RWPE2 (cell line): ENCODE measurements at regions not wholly inside any gene's neighbourhood (a gene's known extent, or its start where the extent isn't known, plus 50 kb on each side); places are given as distances from the start of the nearest gene placed in this dataset.

ENCODE experiments used
- ATAC-seq: fragments of 200-7000 bp; cut with Tn5 transposase; 3 replicates; pipeline ENCODE4 v1.9.1; 2021; ENCODE audit warnings: low read depth
- DNase-seq: peaks from one replicate; pipeline ENCODE4 v3.0.0-alpha.2; 2020; ENCODE audit warnings: low spot score
- H3K27ac ChIP-seq: fragments of 450-650 bp; 2 replicates; pipeline ENCODE4 v1.5.1; 2017; ENCODE audit warnings: mild to moderate bottlenecking; ENCODE audit not compliant: poor library complexity, severe bottlenecking
- H3K27me3 ChIP-seq: fragments of 250-450 bp; sonication (Bioruptor Pico); 2 replicates; pipeline ENCODE4 v1.5.1; 2021; ENCODE audit warnings: mild to moderate bottlenecking, moderate library complexity; ENCODE audit not compliant: insufficient read depth, poor library complexity, severe bottlenecking
- H3K36me3 ChIP-seq: fragments of 250-450 bp; sonication (Bioruptor Pico); 2 replicates; pipeline ENCODE4 v1.5.1; 2020; ENCODE audit warnings: low read depth, mild to moderate bottlenecking, moderate library complexity
- H3K4me1 ChIP-seq: fragments of 250-450 bp; sonication (Bioruptor Pico); 2 replicates; pipeline ENCODE4 v1.5.1; 2021; ENCODE audit warnings: mild to moderate bottlenecking, moderate library complexity; ENCODE audit not compliant: insufficient read depth, poor library complexity, severe bottlenecking
- H3K4me3 ChIP-seq: fragments of 250-450 bp; sonication (Bioruptor Pico); 2 replicates; pipeline ENCODE4 v1.5.1; 2021; ENCODE audit warnings: mild to moderate bottlenecking, moderate library complexity; ENCODE audit not compliant: severe bottlenecking
- H3K9me3 ChIP-seq: fragments of 250-450 bp; sonication (Bioruptor Pico); 2 replicates; pipeline ENCODE4 v1.5.1; 2021; ENCODE audit warnings: mild to moderate bottlenecking, moderate library complexity; ENCODE audit not compliant: severe bottlenecking
- CTCF ChIP-seq: fragments of 450-650 bp; IDR thresholded peaks from one replicate; pipeline ENCODE4 v1.5.1; 2017; ENCODE audit warnings: mild to moderate bottlenecking, moderate library complexity; ENCODE audit not compliant: poor library complexity, severe bottlenecking

GRCh38 chr6:163971841-163972838, 557.6 kb downstream of the QKI start:
- Histone ChIP-seq H3K27ac (no peak overlapping the region), H3K27me3 (peaks cover 21% of the 10 kb centered on the region), H3K36me3 (no peaks in the 10 kb centered on the region), H3K9me3 (no peaks in the 10 kb centered on the region), H3K4me1 (no peaks in the 10 kb centered on the region), H3K4me3 (peak overlapping the region; percentile 21)
- peak; percentile 19 for TF ChIP-seq CTCF
- DNase-seq: no peak
- peak; percentile 87 for ATAC-seq

GRCh38 chr6:163970846-163971564, 556.5 kb downstream of the QKI start:
- ATAC-seq (no peak), DNase-seq (no peak)
- H3K4me3 ChIP-seq: no peak overlapping the region

GRCh38 chr6:163965426-163966348, 551.2 kb downstream of the QKI start:
- DNase-seq (no peak), ATAC-seq (no peak)
- Histone ChIP-seq H3K36me3 (no peaks in the 10 kb centered on the region), H3K27ac (no peak overlapping the region), H3K4me1 (no peaks in the 10 kb centered on the region), H3K9me3 (no peaks in the 10 kb centered on the region), H3K27me3 (no peaks in the 10 kb centered on the region), H3K4me3 (no peak overlapping the region)
- no peak for TF ChIP-seq CTCF

More at GRCh38 chr6:163970846-163971564, 556.5 kb downstream of the QKI start:
- peaks cover 21% of the 10 kb centered on the region for H3K27me3 ChIP-seq
- no peak for TF ChIP-seq CTCF
- H3K36me3 ChIP-seq: no peaks in the 10 kb centered on the region
- no peak overlapping the region for H3K27ac ChIP-seq
- H3K4me1 ChIP-seq: no peaks in the 10 kb centered on the region
- no peaks in the 10 kb centered on the region for H3K9me3 ChIP-seq

GRCh38 chr6:163964789-163965188, 550.3 kb downstream of the QKI start:
- no peak for TF ChIP-seq CTCF

More at GRCh38 chr6:163964789-163965188, 550.3 kb downstream of the QKI start:
- ATAC-seq: no peak
- no peak for DNase-seq
- no peak overlapping the region for H3K4me3 ChIP-seq
- no peaks in the 10 kb centered on the region for H3K36me3 ChIP-seq
- H3K9me3 ChIP-seq: no peaks in the 10 kb centered on the region
- no peaks in the 10 kb centered on the region for H3K4me1 ChIP-seq
- H3K27ac ChIP-seq: no peak overlapping the region
- no peaks in the 10 kb centered on the region for H3K27me3 ChIP-seq
